ENCODE measurements at regions not wholly inside any gene's neighbourhood (a gene's known extent, or its start where the extent isn't known, plus 50 kb on each side); places are given as distances from the start of the nearest gene placed in this dataset.
"Not testable (repeated sequence)": the region's sequence is repeated elsewhere in the genome, so short reads cannot be mapped to it uniquely, and the experiment has no call there.

- Histone ChIP-seq H3K4me1 (ENCODE audit: control insufficient read depth in 1 of 2, insufficient read depth in 2 of 2, low read length in 2 of 2) (no peaks in the 10 kb centered on the region), H3K27ac (ENCODE audit: low read length) (no peak overlapping the region), H3K27me3 (ENCODE audit: low read depth, low read length) (no peaks in the 10 kb centered on the region), H3K4me3 (ENCODE audit: low read depth in 1 of 2, low read length in 2 of 2) (no peak overlapping the region), H3K36me3 (ENCODE audit: control insufficient read depth in 1 of 2, insufficient read depth in 2 of 2, low read length in 2 of 2) (no peaks in the 10 kb centered on the region), H3K9me3 (ENCODE audit: control insufficient read depth in 1 of 2, low read length in 2 of 2) (no peaks in the 10 kb centered on the region)
Measured at GRCh38 chr6:139448051-139448649, 73.7 kb upstream of the CITED2 start.

GRCh38 chr6:139447656-139447975 is 73.2 kb upstream of the CITED2 start:
- Histone ChIP-seq H3K27ac (ENCODE audit: low read length) (no peak overlapping the region), H3K36me3 (ENCODE audit: control insufficient read depth in 1 of 2, insufficient read depth in 2 of 2, low read length in 2 of 2) (no peaks in the 10 kb centered on the region), H3K4me3 (ENCODE audit: low read depth in 1 of 2, low read length in 2 of 2) (no peak overlapping the region), H3K4me1 (ENCODE audit: control insufficient read depth in 1 of 2, insufficient read depth in 2 of 2, low read length in 2 of 2) (no peaks in the 10 kb centered on the region), H3K9me3 (ENCODE audit: control insufficient read depth in 1 of 2, low read length in 2 of 2) (no peaks in the 10 kb centered on the region), H3K27me3 (ENCODE audit: low read depth, low read length) (no peaks in the 10 kb centered on the region)

- Histone ChIP-seq H3K4me1 (ENCODE audit: control insufficient read depth in 1 of 2, insufficient read depth in 2 of 2, low read length in 2 of 2) (no peaks in the 10 kb centered on the region), H3K27ac (ENCODE audit: low read length) (no peak overlapping the region), H3K4me3 (ENCODE audit: low read depth in 1 of 2, low read length in 2 of 2) (no peak overlapping the region), H3K9me3 (ENCODE audit: control insufficient read depth in 1 of 2, low read length in 2 of 2) (no peaks in the 10 kb centered on the region), H3K36me3 (ENCODE audit: control insufficient read depth in 1 of 2, insufficient read depth in 2 of 2, low read length in 2 of 2) (no peaks in the 10 kb centered on the region), H3K27me3 (ENCODE audit: low read depth, low read length) (no peaks in the 10 kb centered on the region)
Measured at GRCh38 chr6:139446768-139447655, 72.6 kb upstream of the CITED2 start.

GRCh38 chr6:139446138-139446715 is 71.8 kb upstream of the CITED2 start:
- no peak overlapping the region for H3K27ac ChIP-seq (ENCODE audit: low read length)
- H3K36me3 ChIP-seq (ENCODE audit: control insufficient read depth in 1 of 2, insufficient read depth in 2 of 2, low read length in 2 of 2): no peaks in the 10 kb centered on the region
- H3K4me1 ChIP-seq (ENCODE audit: control insufficient read depth in 1 of 2, insufficient read depth in 2 of 2, low read length in 2 of 2): no peaks in the 10 kb centered on the region
- no peaks in the 10 kb centered on the region for H3K9me3 ChIP-seq (ENCODE audit: control insufficient read depth in 1 of 2, low read length in 2 of 2)
- H3K27me3 ChIP-seq (ENCODE audit: low read depth, low read length): no peaks in the 10 kb centered on the region
- no peak overlapping the region for H3K4me3 ChIP-seq (ENCODE audit: low read depth in 1 of 2, low read length in 2 of 2)

GRCh38 chr6:139444273-139444787 is 69.9 kb upstream of the CITED2 start:
- not testable (repeated sequence) for H3K36me3 ChIP-seq (ENCODE audit: control insufficient read depth in 1 of 2, insufficient read depth in 2 of 2, low read length in 2 of 2); H3K4me1 ChIP-seq (ENCODE audit: control insufficient read depth in 1 of 2, insufficient read depth in 2 of 2, low read length in 2 of 2); H3K27me3 ChIP-seq (ENCODE audit: low read depth, low read length); H3K9me3 ChIP-seq (ENCODE audit: control insufficient read depth in 1 of 2, low read length in 2 of 2); H3K4me3 ChIP-seq (ENCODE audit: low read depth in 1 of 2, low read length in 2 of 2); H3K27ac ChIP-seq (ENCODE audit: low read length)

GRCh38 chr6:139443231-139444112 is 69.0 kb upstream of the CITED2 start:
- H3K27ac ChIP-seq (ENCODE audit: low read length): no peak overlapping the region
- no peaks in the 10 kb centered on the region for H3K4me1 ChIP-seq (ENCODE audit: control insufficient read depth in 1 of 2, insufficient read depth in 2 of 2, low read length in 2 of 2)
- H3K4me3 ChIP-seq (ENCODE audit: low read depth in 1 of 2, low read length in 2 of 2): no peak overlapping the region
- H3K27me3 ChIP-seq (ENCODE audit: low read depth, low read length): no peaks in the 10 kb centered on the region
- no peaks in the 10 kb centered on the region for H3K9me3 ChIP-seq (ENCODE audit: control insufficient read depth in 1 of 2, low read length in 2 of 2)
- H3K36me3 ChIP-seq (ENCODE audit: control insufficient read depth in 1 of 2, insufficient read depth in 2 of 2, low read length in 2 of 2): no peaks in the 10 kb centered on the region

GRCh38 chr6:139442188-139442671 is 67.8 kb upstream of the CITED2 start:
- Histone ChIP-seq H3K4me1 (ENCODE audit: control insufficient read depth in 1 of 2, insufficient read depth in 2 of 2, low read length in 2 of 2) (no peaks in the 10 kb centered on the region), H3K9me3 (ENCODE audit: control insufficient read depth in 1 of 2, low read length in 2 of 2) (no peaks in the 10 kb centered on the region), H3K27ac (ENCODE audit: low read length) (no peak overlapping the region), H3K4me3 (ENCODE audit: low read depth in 1 of 2, low read length in 2 of 2) (no peak overlapping the region), H3K36me3 (ENCODE audit: control insufficient read depth in 1 of 2, insufficient read depth in 2 of 2, low read length in 2 of 2) (no peaks in the 10 kb centered on the region), H3K27me3 (ENCODE audit: low read depth, low read length) (no peaks in the 10 kb centered on the region)

GRCh38 chr6:139439349-139439748 is 64.9 kb upstream of the CITED2 start:
- H3K4me1 ChIP-seq (ENCODE audit: control insufficient read depth in 1 of 2, insufficient read depth in 2 of 2, low read length in 2 of 2): no peaks in the 10 kb centered on the region
- H3K4me3 ChIP-seq (ENCODE audit: low read depth in 1 of 2, low read length in 2 of 2): no peak overlapping the region
- no peaks in the 10 kb centered on the region for H3K9me3 ChIP-seq (ENCODE audit: control insufficient read depth in 1 of 2, low read length in 2 of 2)
- H3K27me3 ChIP-seq (ENCODE audit: low read depth, low read length): no peaks in the 10 kb centered on the region
- no peaks in the 10 kb centered on the region for H3K36me3 ChIP-seq (ENCODE audit: control insufficient read depth in 1 of 2, insufficient read depth in 2 of 2, low read length in 2 of 2)
- H3K27ac ChIP-seq (ENCODE audit: low read length): no peak overlapping the region

- no peaks in the 10 kb centered on the region for H3K4me1 ChIP-seq (ENCODE audit: control insufficient read depth in 1 of 2, insufficient read depth in 2 of 2, low read length in 2 of 2)
- H3K36me3 ChIP-seq (ENCODE audit: control insufficient read depth in 1 of 2, insufficient read depth in 2 of 2, low read length in 2 of 2): no peaks in the 10 kb centered on the region
- no peak overlapping the region for H3K27ac ChIP-seq (ENCODE audit: low read length)
- no peak overlapping the region for H3K4me3 ChIP-seq (ENCODE audit: low read depth in 1 of 2, low read length in 2 of 2)
- H3K9me3 ChIP-seq (ENCODE audit: control insufficient read depth in 1 of 2, low read length in 2 of 2): no peaks in the 10 kb centered on the region
- no peaks in the 10 kb centered on the region for H3K27me3 ChIP-seq (ENCODE audit: low read depth, low read length)
Measured at GRCh38 chr6:139438775-139439174, 64.3 kb upstream of the CITED2 start.

GRCh38 chr6:139436957-139437348 is 62.5 kb upstream of the CITED2 start:
- no peak overlapping the region for H3K4me3 ChIP-seq (ENCODE audit: low read depth in 1 of 2, low read length in 2 of 2)
- no peaks in the 10 kb centered on the region for H3K4me1 ChIP-seq (ENCODE audit: control insufficient read depth in 1 of 2, insufficient read depth in 2 of 2, low read length in 2 of 2)
- no peaks in the 10 kb centered on the region for H3K9me3 ChIP-seq (ENCODE audit: control insufficient read depth in 1 of 2, low read length in 2 of 2)
- no peak overlapping the region for H3K27ac ChIP-seq (ENCODE audit: low read length)
- no peaks in the 10 kb centered on the region for H3K36me3 ChIP-seq (ENCODE audit: control insufficient read depth in 1 of 2, insufficient read depth in 2 of 2, low read length in 2 of 2)
- H3K27me3 ChIP-seq (ENCODE audit: low read depth, low read length): no peaks in the 10 kb centered on the region
